H1 (cell line): ENCODE measurements at regions not wholly inside any gene's neighbourhood (a gene's known extent, or its start where the extent isn't known, plus 50 kb on each side); places are given as distances from the start of the nearest gene placed in this dataset.

ENCODE experiments used
- CTCF ChIA-PET: fragments of 300-600 bp; sonication (Branson Sonifier 250); formaldehyde crosslinking; loops from one replicate; lab custom pipeline; 2021; ENCODE audit not compliant: partially characterized antibody; lab: Charles Lee
- POLR2A ChIA-PET: fragments of 300-600 bp; sonication (Branson Sonifier 250); formaldehyde crosslinking; loops from one replicate; lab custom pipeline; 2021; ENCODE audit warnings: inconsistent platforms; ENCODE audit not compliant: partially characterized antibody; lab: Charles Lee
- DNase-seq, 2 experiments: peaks; one replicate each; pipeline versions ENCODE4 v3.0.0 to v3.0.0-alpha.2; 2010 to 2022; ENCODE audit warnings: low spot score in 2 of 2, low read depth in 1 of 2, mixed read lengths in 1 of 2
- FAIRE-seq: peaks from 2 replicates; lab custom pipeline; 2011; peaks lifted over from hg19 to GRCh38; lab: Jason Lieb, UNC
- H2AFZ ChIP-seq: 2 replicates; pipeline ENCODE4 v1.8.1; 2012; ENCODE audit warnings: low read length, inconsistent platforms
- H2AK5ac ChIP-seq: 2 replicates; pipeline ENCODE4 v1.6.1; 2013; ENCODE audit warnings: low read depth, low read length
- H2BK120ac ChIP-seq: replicated peaks from 2 replicates; pipeline ENCODE3; 2013; ENCODE audit warnings: low read depth, low read length, inconsistent platforms
- H2BK12ac ChIP-seq: 2 replicates; pipeline ENCODE4 v1.6.1; 2013; ENCODE audit warnings: low read depth, low read length
- H2BK15ac ChIP-seq: 2 replicates; pipeline ENCODE4 v1.6.1; 2013; ENCODE audit warnings: low read length
- H2BK20ac ChIP-seq: 2 replicates; pipeline ENCODE4 v1.6.1; 2013; ENCODE audit warnings: low read length
- H2BK5ac ChIP-seq: 2 replicates; pipeline ENCODE4 v1.6.1; 2013; ENCODE audit warnings: low read depth, low read length
- H3K14ac ChIP-seq: 2 replicates; pipeline ENCODE4 v1.6.1; 2013; ENCODE audit warnings: inconsistent platforms; ENCODE audit not compliant: insufficient read length
- H3K18ac ChIP-seq: 2 replicates; pipeline ENCODE4 v1.6.1; 2013; ENCODE audit warnings: low read length; ENCODE audit errors: extremely low read depth
- H3K23ac ChIP-seq: 2 replicates; pipeline ENCODE4 v1.6.1; 2013; ENCODE audit warnings: inconsistent platforms; ENCODE audit not compliant: insufficient read length
- H3K23me2 ChIP-seq: 2 replicates; pipeline ENCODE4 v1.6.1; 2013; ENCODE audit warnings: low read depth, low read length
- H3K27ac ChIP-seq: 2 replicates; pipeline ENCODE4 v1.6.1; 2011; ENCODE audit warnings: low read depth, low read length, inconsistent platforms
- H3K27me3 ChIP-seq, 4 experiments: replicated peaks in 1 of 4; 1 replicate in 1 of 4; 2 replicates in 3 of 4; pipeline versions ENCODE4 v1.6.1 to v1.8.1; 2011 to 2013; ENCODE audit warnings: low read length in 3 of 4, mild to moderate bottlenecking in 3 of 4, inconsistent platforms in 2 of 4, mixed read lengths in 2 of 4, moderate library complexity in 1 of 4; ENCODE audit not compliant: control insufficient read depth in 3 of 4, insufficient read depth in 3 of 4; ENCODE audit errors: extremely low read depth in 1 of 4
- H3K36me3 ChIP-seq, 4 experiments: 2 replicates each; pipeline versions ENCODE4 v1.6.1 to v1.8.1; 2011 to 2013; ENCODE audit warnings: mild to moderate bottlenecking in 4 of 4, low read length in 3 of 4, moderate library complexity in 2 of 4, control low read depth in 1 of 4, inconsistent platforms in 1 of 4; ENCODE audit not compliant: insufficient read depth in 4 of 4, control insufficient read depth in 2 of 4
- H3K4ac ChIP-seq: replicated peaks from 2 replicates; pipeline ENCODE3; 2013; ENCODE audit warnings: low read length, low read depth, mixed read lengths, inconsistent platforms; ENCODE audit not compliant: insufficient read length
- H3K4me1 ChIP-seq, 4 experiments: replicated peaks in 1 of 4; 1 replicate in 1 of 4; 2 replicates in 3 of 4; pipeline versions ENCODE4 v1.6.1 to v1.8.1; 2011 to 2013; ENCODE audit warnings: low read length in 3 of 4, inconsistent platforms in 2 of 4, mixed read lengths in 1 of 4; ENCODE audit not compliant: insufficient read depth in 4 of 4, control insufficient read depth in 3 of 4
- H3K4me2 ChIP-seq, 2 experiments: 2 replicates each; pipeline versions ENCODE4 v1.6.1 to v1.8.1; 2011 to 2013; ENCODE audit warnings: low read depth in 2 of 2, low read length in 2 of 2, control low read depth in 1 of 2, inconsistent platforms in 1 of 2, mild to moderate bottlenecking in 1 of 2; ENCODE audit not compliant: insufficient read depth in 1 of 2
- H3K4me3 ChIP-seq, 4 experiments: fragments of 200-600, 300-600 bp in 1 of 4; sonication (generic), shearing (Covaris generic), sonication (Bioruptor Twin) in 1 of 4; 2 replicates each; pipeline versions ENCODE4 v1.5.1 to v1.8.1; 2011 to 2016; ENCODE audit warnings: low read length in 4 of 4, low read depth in 3 of 4, control low read depth in 2 of 4, inconsistent platforms in 2 of 4, mild to moderate bottlenecking in 2 of 4, mixed read lengths in 1 of 4, moderate library complexity in 1 of 4; ENCODE audit not compliant: insufficient read depth in 2 of 4; ENCODE audit errors: extremely low read depth in 1 of 4
- H3K56ac ChIP-seq: replicated peaks from 2 replicates; pipeline ENCODE3; 2013; ENCODE audit warnings: low read depth, mild to moderate bottlenecking, mixed read lengths, low read length, inconsistent platforms; ENCODE audit not compliant: insufficient read length
- H3K79me1 ChIP-seq: 2 replicates; pipeline ENCODE4 v1.6.1; 2013; ENCODE audit warnings: low read depth, low read length, control low read depth
- H3K79me2 ChIP-seq, 2 experiments: 2 replicates each; pipeline versions ENCODE4 v1.6.1 to v1.8.1; 2012 to 2013; ENCODE audit warnings: low read length in 2 of 2, mild to moderate bottlenecking in 2 of 2, inconsistent platforms in 1 of 2; ENCODE audit not compliant: insufficient read depth in 2 of 2, control insufficient read depth in 1 of 2
- H3K9ac ChIP-seq, 4 experiments: replicated peaks in 1 of 4; 1 replicate in 1 of 4; 2 replicates in 3 of 4; pipeline versions ENCODE4 v1.6.1 to v1.8.1; 2011 to 2013; ENCODE audit warnings: low read depth in 3 of 4, low read length in 3 of 4, control low read depth in 2 of 4, mild to moderate bottlenecking in 2 of 4, moderate library complexity in 2 of 4, inconsistent platforms in 1 of 4; ENCODE audit errors: extremely low read depth in 1 of 4
- H3K9me3 ChIP-seq, 2 experiments: 2 replicates each; pipeline versions ENCODE4 v1.6.1 to v1.8.1; 2012 to 2013; ENCODE audit warnings: mild to moderate bottlenecking in 2 of 2, moderate library complexity in 2 of 2, control low read depth in 1 of 2, inconsistent platforms in 1 of 2, low read depth in 1 of 2, low read length in 1 of 2, mixed read lengths in 1 of 2; ENCODE audit not compliant: insufficient read depth in 2 of 2
- H4K20me1 ChIP-seq, 2 experiments: replicated peaks in 1 of 2; 2 replicates each; pipeline versions ENCODE3 to v1.8.1; 2011 to 2013; ENCODE audit warnings: inconsistent platforms in 2 of 2, low read length in 2 of 2, mild to moderate bottlenecking in 1 of 2; ENCODE audit not compliant: insufficient read depth in 2 of 2, control insufficient read depth in 1 of 2
- H4K5ac ChIP-seq: 2 replicates; pipeline ENCODE4 v1.6.1; 2013; ENCODE audit warnings: low read length, low read depth, mixed read lengths, inconsistent platforms; ENCODE audit not compliant: insufficient read length
- H4K8ac ChIP-seq: 2 replicates; pipeline ENCODE4 v1.8.0; 2013; ENCODE audit warnings: mild to moderate bottlenecking, moderate library complexity, low read length, inconsistent platforms; ENCODE audit not compliant: insufficient read depth; ENCODE audit errors: extremely low read depth
- H4K91ac ChIP-seq: replicated peaks from 2 replicates; pipeline ENCODE3; 2013; ENCODE audit warnings: low read length, mixed read lengths, inconsistent platforms; ENCODE audit not compliant: insufficient read length
- CBX8 ChIP-seq: fragments of 300-800, 300-1000 bp; sonication (generic); IDR thresholded peaks from 2 replicates; pipeline ENCODE4 v1.7.1; 2016; ENCODE audit warnings: low read depth, low read length, borderline replicate concordance
- RXRA ChIP-seq: IDR thresholded peaks from 2 replicates; pipeline ENCODE4 v1.6.1; 2011; ENCODE audit warnings: low read depth, mild to moderate bottlenecking, low read length, moderate library complexity; ENCODE audit not compliant: insufficient read depth
- TBP ChIP-seq: IDR thresholded peaks from 2 replicates; pipeline ENCODE4 v1.6.1; 2011; ENCODE audit warnings: low read depth, low read length, improper control_type of control experiment
- WGBS, 2 experiments: shearing (Covaris generic) in 1 of 2; methylation state at CpG; one replicate each; pipeline versions ENCODE4 v1.1.6 to v1.1.7; 2013 to 2015; ENCODE audit warnings: low lambda C conversion rate in 2 of 2, mixed read lengths in 2 of 2, inconsistent platforms in 1 of 2, low coverage in 1 of 2, missing lambda C conversion rate in 1 of 2; ENCODE audit not compliant: insufficient replicate concordance in 2 of 2, insufficient coverage in 1 of 2, insufficient read length in 1 of 2; ENCODE audit errors: extremely low coverage in 1 of 2, missing lambda C conversion rate in 1 of 2; 5-methylcytosine and 5-hydroxymethylcytosine counted together

DNA sequence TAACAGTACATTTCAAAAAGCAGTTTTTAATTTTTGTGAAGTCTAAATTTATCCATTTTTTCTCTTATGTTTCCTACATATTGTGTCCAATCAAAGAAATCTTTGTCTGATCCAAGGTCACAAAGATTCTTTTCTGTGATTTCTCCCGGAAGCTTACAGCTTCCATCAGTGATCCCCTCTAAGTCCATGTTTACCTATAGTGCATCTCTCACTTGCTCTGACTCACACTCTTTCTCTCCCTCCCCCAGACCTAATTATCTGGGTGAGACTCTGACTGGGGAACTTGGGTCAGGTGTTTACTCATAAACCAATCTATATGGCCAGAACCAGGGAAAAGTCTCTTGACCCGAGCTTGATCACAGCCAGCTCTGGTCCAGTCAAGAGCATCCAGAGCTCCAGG, 224.4 kb downstream of the SPTSSA start:
- Histone ChIP-seq H2BK15ac (no peak overlapping the region), H4K20me1 (no peaks in the 10 kb centered on the region), H3K4me1 (no peaks in the 10 kb centered on the region), H3K36me3 (no peaks in the 10 kb centered on the region), H3K23ac (no peak overlapping the region), H2BK12ac (no peak overlapping the region), H3K4ac (no peak overlapping the region), H3K27ac (no peak overlapping the region), H2BK120ac (no peak overlapping the region), H2BK20ac (no peak overlapping the region), H2BK5ac (no peak overlapping the region), H3K4me2 (no peak overlapping the region), H3K9ac (no peak overlapping the region), H3K79me2 (no peaks in the 10 kb centered on the region), H2AFZ (no peak overlapping the region), H3K27me3 (no peaks in the 10 kb centered on the region), H3K9me3 (no peaks in the 10 kb centered on the region), H3K56ac (no peak overlapping the region), H3K18ac (no peak overlapping the region), H2AK5ac (no peak overlapping the region), H3K23me2 (no peaks in the 10 kb centered on the region), H4K8ac (no peak overlapping the region), H4K5ac (no peak overlapping the region), H3K4me3 (no peak overlapping the region)
- DNase-seq (no peak), FAIRE-seq (no peak)
- ChIA-PET POLR2A (no interaction called here), CTCF (interaction anchor here (1.0 kb wide), 1 partner anchor 9 kb away, joined by 5 read pairs; no protein-coding TSS in a partner anchor)
- TF ChIP-seq RXRA (no peak), CBX8 (no peak), TBP (no peak)
- TF ChIP-seq, all 59 proteins: peak for 0
- Histone ChIP-seq H3K14ac (no peak overlapping the region), H3K79me1 (no peaks in the 10 kb centered on the region), H4K91ac (no peak overlapping the region)
- 90% methylated on average over 2 of the region's 2 CpGs; no CpG with 5 or more reads in 1 of the 2 experiments for WGBS, 2 experiments
